Breast epithelium (tissue), 3 donors: ENCODE measurements at regions not wholly inside any gene's neighbourhood (a gene's known extent, or its start where the extent isn't known, plus 50 kb on each side); places are given as distances from the start of the nearest gene placed in this dataset.

Experiments used
- POLR2A ChIP-seq: fragments of 450-650 bp; IDR thresholded peaks from one replicate; pipeline ENCODE4 v1.6.1; 2016; ENCODE audit warnings: antibody characterized with exemption, mild to moderate bottlenecking, moderate library complexity
- POLR2AphosphoS5 ChIP-seq, 3 donors: sonication (generic); formaldehyde crosslinking; IDR thresholded peaks; one replicate each; pipeline ENCODE4 v1.6.1; 2017; ENCODE audit warnings: antibody characterized with exemption in 3 of 3

- no peak for TF ChIP-seq POLR2A
- TF ChIP-seq POLR2AphosphoS5 (IDR thresholded peaks at IDR 0.05): no peak
These were observed 97.4 kb upstream of the EDEM3 start for GRCh38 chr1:184851822-184852746.
